Erythroblast (primary cell): ENCODE measurements at regions not wholly inside any gene's neighbourhood (a gene's known extent, or its start where the extent isn't known, plus 50 kb on each side); places are given as distances from the start of the nearest gene placed in this dataset.

Experiments
- GATA1 ChIP-seq: IDR thresholded peaks from 2 replicates; pipeline ENCODE4 v1.6.1; 2011; ENCODE audit warnings: low read depth, mild to moderate bottlenecking, control low read depth, low read length, moderate library complexity
- POLR2A ChIP-seq: IDR thresholded peaks from 2 replicates; pipeline ENCODE4 v1.6.1; 2011; ENCODE audit warnings: mild to moderate bottlenecking, low read length

- TF ChIP-seq POLR2A (no peak), GATA1 (no peak)
Observed at GRCh38 chr5:98624145-98624880, 149.2 kb upstream of the RGMB start.
